Neuronal stem cell (in vitro differentiated cells): ENCODE measurements at regions not wholly inside any gene's neighbourhood (a gene's known extent, or its start where the extent isn't known, plus 50 kb on each side); places are given as distances from the start of the nearest gene placed in this dataset.

ENCODE experiments used
- DNase-seq: peaks from one replicate; pipeline ENCODE4 v3.0.0-alpha.2; 2013; ENCODE audit warnings: low spot score
- H2AFZ ChIP-seq: one replicate; pipeline ENCODE4 v1.6.1; 2013; ENCODE audit warnings: mild to moderate bottlenecking, low read length, inconsistent platforms
- H2AK5ac ChIP-seq: 2 replicates; pipeline ENCODE4 v1.6.1; 2013; ENCODE audit warnings: low read depth, mild to moderate bottlenecking, inconsistent platforms, low read length, moderate library complexity, mixed read lengths
- H2BK120ac ChIP-seq: 2 replicates; pipeline ENCODE4 v1.6.1; 2013; ENCODE audit warnings: low read depth, mild to moderate bottlenecking, inconsistent platforms, low read length, moderate library complexity, mixed read lengths
- H2BK12ac ChIP-seq: one replicate; pipeline ENCODE4 v1.6.1; 2013; ENCODE audit warnings: low read length, inconsistent platforms
- H2BK15ac ChIP-seq: 2 replicates; pipeline ENCODE4 v1.6.1; 2013; ENCODE audit warnings: mild to moderate bottlenecking, low read length, inconsistent platforms, mixed read lengths
- H2BK5ac ChIP-seq: one replicate; pipeline ENCODE4 v1.6.1; 2013; ENCODE audit warnings: inconsistent platforms, mild to moderate bottlenecking, low read length, moderate library complexity
- H3K14ac ChIP-seq: one replicate; pipeline ENCODE4 v1.6.1; 2013; ENCODE audit warnings: low read length, inconsistent platforms
- H3K18ac ChIP-seq: 2 replicates; pipeline ENCODE4 v1.6.1; 2013; ENCODE audit warnings: low read length, inconsistent platforms
- H3K23ac ChIP-seq: 2 replicates; pipeline ENCODE4 v1.6.1; 2013; ENCODE audit warnings: low read depth, mild to moderate bottlenecking, mixed read lengths, low read length, inconsistent platforms; ENCODE audit not compliant: poor library complexity
- H3K27ac ChIP-seq: replicated peaks from 3 replicates; pipeline ENCODE4 v1.5.1; 2013; ENCODE audit warnings: low read length, inconsistent platforms
- H3K27me3 ChIP-seq, 3 experiments: 2 replicates each; pipeline ENCODE4 v1.6.1; 2013; ENCODE audit warnings: low read length in 3 of 3, mild to moderate bottlenecking in 2 of 3, inconsistent platforms in 1 of 3, low read depth in 1 of 3, mixed read lengths in 1 of 3, moderate library complexity in 1 of 3; ENCODE audit not compliant: control insufficient read depth in 3 of 3, insufficient read depth in 3 of 3
- H3K36me3 ChIP-seq, 2 donors: replicated peaks in 1 of 2; 2 replicates each; pipeline ENCODE4 v1.6.1; 2013; ENCODE audit warnings: low read length in 2 of 2; ENCODE audit not compliant: control insufficient read depth in 2 of 2, insufficient read depth in 2 of 2
- H3K4ac ChIP-seq: 2 replicates; pipeline ENCODE4 v1.6.1; 2013; ENCODE audit warnings: inconsistent platforms, mild to moderate bottlenecking, low read length, moderate library complexity
- H3K4me1 ChIP-seq, 2 donors: 1 replicate in 1 of 2; 2 replicates in 1 of 2; pipeline ENCODE4 v1.6.1; 2013; ENCODE audit warnings: low read length in 2 of 2, low read depth in 1 of 2; ENCODE audit not compliant: control insufficient read depth in 2 of 2, insufficient read depth in 1 of 2
- H3K4me2 ChIP-seq: one replicate; pipeline ENCODE4 v1.6.1; 2013; ENCODE audit warnings: mild to moderate bottlenecking, low read length, inconsistent platforms; ENCODE audit not compliant: insufficient read depth, poor library complexity, severe bottlenecking
- H3K4me3 ChIP-seq, 2 donors: 2 replicates each; pipeline ENCODE4 v1.5.1; 2013; ENCODE audit warnings: low read length in 2 of 2, mild to moderate bottlenecking in 2 of 2, inconsistent platforms in 1 of 2, moderate library complexity in 1 of 2
- H3K79me1 ChIP-seq: one replicate; pipeline ENCODE4 v1.6.1; 2013; ENCODE audit warnings: low read depth, mild to moderate bottlenecking, inconsistent platforms, low read length, moderate library complexity
- H3K9ac ChIP-seq: one replicate; pipeline ENCODE4 v1.6.1; 2013; ENCODE audit warnings: mild to moderate bottlenecking, low read depth, low read length, inconsistent platforms; ENCODE audit not compliant: poor library complexity
- H3K9me3 ChIP-seq, 2 donors: replicated peaks in 1 of 2; 2 replicates each; pipeline versions ENCODE3 to v1.6.1; 2013; ENCODE audit warnings: low read length in 2 of 2, mild to moderate bottlenecking in 2 of 2, inconsistent platforms in 1 of 2, low read depth in 1 of 2, mixed read lengths in 1 of 2, moderate library complexity in 1 of 2; ENCODE audit not compliant: control insufficient read depth in 2 of 2, insufficient read depth in 1 of 2
- H4K8ac ChIP-seq: one replicate; pipeline ENCODE4 v1.6.1; 2013; ENCODE audit warnings: low read depth, mild to moderate bottlenecking, inconsistent platforms, low read length, moderate library complexity
- H4K91ac ChIP-seq: one replicate; pipeline ENCODE4 v1.6.1; 2013; ENCODE audit warnings: low read length, low read depth, mild to moderate bottlenecking, inconsistent platforms; ENCODE audit not compliant: poor library complexity
- WGBS, 2 donors: extraction: QIAGEN DNeasy Blood & Tissue Kit; methylation state at CpG; one replicate each; pipeline ENCODE4 v1.1.7; 2013; ENCODE audit warnings: missing lambda C conversion rate in 2 of 2, mixed read lengths in 1 of 2; ENCODE audit not compliant: insufficient read length in 2 of 2, insufficient replicate concordance in 1 of 2; ENCODE audit errors: extremely low coverage in 2 of 2; 5-methylcytosine and 5-hydroxymethylcytosine counted together

- Histone ChIP-seq H3K9me3 (peaks cover 0 to 1% of the 10 kb centered on the region in 2 donors), H3K4me3 (no peak overlapping the region), H3K27me3 (no peaks in the 10 kb centered on the region), H4K8ac (no peak overlapping the region), H2BK5ac (no peak overlapping the region), H4K91ac (no peak overlapping the region), H3K36me3 (no peaks in the 10 kb centered on the region), H3K4me1 (peaks cover 0 to under 1% of the 10 kb centered on the region in 2 donors), H2AK5ac (no peak overlapping the region), H3K18ac (no peak overlapping the region), H3K4ac (no peak overlapping the region), H3K4me2 (no peak overlapping the region), H2AFZ (no peak overlapping the region), H3K79me1 (no peaks in the 10 kb centered on the region), H2BK15ac (no peak overlapping the region), H3K23ac (no peak overlapping the region), H2BK120ac (no peak overlapping the region), H3K9ac (no peak overlapping the region), H3K27ac (no peak overlapping the region), H2BK12ac (no peak overlapping the region), H3K14ac (no peak overlapping the region)
- WGBS, 2 donors, result no CpG with 5 or more reads among the region's 1 CpG
- DNase-seq, result no peak
Measured at GRCh38 chr14:38583471-38583870, 327.6 kb upstream of the CLEC14A start.

- Histone ChIP-seq H3K4ac (no peak overlapping the region), H2AFZ (no peak overlapping the region), H3K79me1 (no peaks in the 10 kb centered on the region), H3K36me3 (no peaks in the 10 kb centered on the region), H4K91ac (no peak overlapping the region), H3K14ac (no peak overlapping the region), H3K27ac (no peak overlapping the region), H3K4me2 (no peak overlapping the region), H4K8ac (no peak overlapping the region), H3K9ac (no peak overlapping the region), H3K27me3 (no peaks in the 10 kb centered on the region), H3K9me3 (no peaks in the 10 kb centered on the region), H3K23ac (no peak overlapping the region), H3K4me3 (no peak overlapping the region), H3K4me1 (peaks cover 0 to 2% of the 10 kb centered on the region in 2 donors), H2AK5ac (no peak overlapping the region), H2BK15ac (no peak overlapping the region), H2BK120ac (no peak overlapping the region), H3K18ac (no peak overlapping the region), H2BK12ac (no peak overlapping the region), H2BK5ac (no peak overlapping the region)
- no peak for DNase-seq
- no CpG with 5 or more reads among the region's 4 CpGs for WGBS, 2 donors
Measured at GRCh38 chr14:38578278-38578681, 322.4 kb upstream of the CLEC14A start.

- Histone ChIP-seq H4K8ac (no peak overlapping the region), H3K9me3 (no peaks in the 10 kb centered on the region), H3K18ac (no peak overlapping the region), H2BK5ac (no peak overlapping the region), H2AFZ (no peak overlapping the region), H3K14ac (no peak overlapping the region), H3K4ac (no peak overlapping the region), H4K91ac (no peak overlapping the region), H2BK120ac (no peak overlapping the region), H3K4me3 (no peak overlapping the region), H2AK5ac (no peak overlapping the region), H3K4me1 (no peaks in the 10 kb centered on the region), H3K79me1 (no peaks in the 10 kb centered on the region), H3K27ac (no peak overlapping the region), H3K36me3 (no peaks in the 10 kb centered on the region), H3K27me3 (no peaks in the 10 kb centered on the region), H3K9ac (no peak overlapping the region), H3K23ac (no peak overlapping the region), H2BK12ac (no peak overlapping the region), H2BK15ac (no peak overlapping the region), H3K4me2 (no peak overlapping the region)
- DNase-seq, result no peak
Measured at GRCh38 chr14:38567703-38568102, 311.8 kb upstream of the CLEC14A start.

- Histone ChIP-seq H3K27me3 (no peaks in the 10 kb centered on the region), H3K4me1 (no peaks in the 10 kb centered on the region), H2AFZ (no peak overlapping the region), H2BK12ac (no peak overlapping the region), H4K8ac (no peak overlapping the region), H3K4me3 (peak overlapping the region in 1 of 2 donors; percentile 18), H2AK5ac (no peak overlapping the region), H3K79me1 (no peaks in the 10 kb centered on the region), H2BK120ac (no peak overlapping the region), H3K9ac (peak overlapping the region; percentile 10), H3K36me3 (no peaks in the 10 kb centered on the region), H2BK15ac (no peak overlapping the region), H2BK5ac (no peak overlapping the region), H3K23ac (no peak overlapping the region), H3K4me2 (no peak overlapping the region), H3K27ac (no peak overlapping the region), H4K91ac (no peak overlapping the region), H3K9me3 (peaks cover 0 to 8% of the 10 kb centered on the region in 2 donors), H3K4ac (no peak overlapping the region), H3K14ac (no peak overlapping the region), H3K18ac (no peak overlapping the region)
- no peak for DNase-seq
Measured at GRCh38 chr14:38561657-38562056, 305.8 kb upstream of the CLEC14A start.
